ENCODE measurements at regions not wholly inside any gene's neighbourhood (a gene's known extent, or its start where the extent isn't known, plus 50 kb on each side); places are given as distances from the start of the nearest gene placed in this dataset.

GRCh38 chr12:94726236-94726835, 76.0 kb upstream of the TMCC3 start:
- Histone ChIP-seq H3K27me3 (ENCODE audit: control insufficient read depth, insufficient read depth, low read length) (no peaks in the 10 kb centered on the region), H3K4me2 (ENCODE audit: low read length) (no peak overlapping the region), H3K9me3 (ENCODE audit: control insufficient read depth, low read length) (no peaks in the 10 kb centered on the region), H3K36me3 (ENCODE audit: control insufficient read depth, insufficient read depth, low read length) (no peaks in the 10 kb centered on the region), H2AFZ (no peak overlapping the region), H3K79me2 (no peaks in the 10 kb centered on the region), H3K4me1 (peaks cover 2% of the 10 kb centered on the region), H3K27ac (no peak overlapping the region), H3K4me3 (ENCODE audit: low read depth, low read length) (no peak overlapping the region), H3K9ac (no peak overlapping the region)
- TF ChIP-seq, protein P1, sequence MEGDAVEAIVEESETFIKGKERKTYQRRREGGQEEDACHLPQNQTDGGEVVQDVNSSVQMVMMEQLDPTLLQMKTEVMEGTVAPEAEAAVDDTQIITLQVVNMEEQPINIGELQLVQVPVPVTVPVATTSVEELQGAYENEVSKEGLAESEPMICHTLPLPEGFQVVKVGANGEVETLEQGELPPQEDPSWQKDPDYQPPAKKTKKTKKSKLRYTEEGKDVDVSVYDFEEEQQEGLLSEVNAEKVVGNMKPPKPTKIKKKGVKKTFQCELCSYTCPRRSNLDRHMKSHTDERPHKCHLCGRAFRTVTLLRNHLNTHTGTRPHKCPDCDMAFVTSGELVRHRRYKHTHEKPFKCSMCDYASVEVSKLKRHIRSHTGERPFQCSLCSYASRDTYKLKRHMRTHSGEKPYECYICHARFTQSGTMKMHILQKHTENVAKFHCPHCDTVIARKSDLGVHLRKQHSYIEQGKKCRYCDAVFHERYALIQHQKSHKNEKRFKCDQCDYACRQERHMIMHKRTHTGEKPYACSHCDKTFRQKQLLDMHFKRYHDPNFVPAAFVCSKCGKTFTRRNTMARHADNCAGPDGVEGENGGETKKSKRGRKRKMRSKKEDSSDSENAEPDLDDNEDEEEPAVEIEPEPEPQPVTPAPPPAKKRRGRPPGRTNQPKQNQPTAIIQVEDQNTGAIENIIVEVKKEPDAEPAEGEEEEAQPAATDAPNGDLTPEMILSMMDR (IDR thresholded peaks at IDR 0.05): no peak

DNA sequence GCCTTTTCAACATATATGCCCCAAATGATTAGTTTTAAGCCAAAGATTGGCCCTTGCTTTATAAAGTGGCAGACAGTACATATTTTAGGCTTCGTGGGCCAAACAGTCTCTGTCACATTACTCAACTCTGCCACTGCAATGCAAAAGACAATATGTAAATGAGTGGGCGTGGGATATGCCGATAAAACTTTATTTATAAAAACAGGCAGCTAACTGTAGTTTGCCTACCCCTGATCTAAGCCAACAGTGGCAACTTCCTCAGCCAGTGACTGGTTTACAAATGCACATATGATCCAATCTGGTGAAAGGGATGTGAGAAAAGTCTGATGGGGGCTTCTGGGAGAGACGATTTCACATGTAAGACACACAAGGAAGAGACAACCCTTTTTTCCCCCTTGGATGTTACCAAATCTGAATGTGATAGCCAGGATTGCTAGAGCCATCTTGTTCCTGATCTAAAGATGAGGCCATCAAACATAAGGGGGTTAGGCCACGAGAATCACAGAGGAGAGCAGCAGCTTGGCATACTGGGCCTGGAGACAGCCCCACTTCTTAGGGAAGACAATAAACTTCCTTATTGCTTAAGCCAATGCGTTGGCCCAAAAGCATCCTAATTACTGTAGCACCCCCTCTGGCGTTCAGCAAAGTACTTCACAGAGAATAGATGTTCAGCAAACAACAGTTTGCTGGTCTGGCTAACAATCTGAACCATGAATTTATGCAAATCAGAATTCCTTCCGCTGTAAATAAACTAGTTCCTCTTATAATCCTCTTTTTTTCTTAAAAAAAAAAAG, 75.2 kb upstream of the TMCC3 start:
- H3K79me2 ChIP-seq: no peaks in the 10 kb centered on the region
- H3K36me3 ChIP-seq (ENCODE audit: control insufficient read depth, insufficient read depth, low read length): no peaks in the 10 kb centered on the region
- no peak overlapping the region for H2AFZ ChIP-seq
- no peaks in the 10 kb centered on the region for H3K27me3 ChIP-seq (ENCODE audit: control insufficient read depth, insufficient read depth, low read length)
- H3K4me2 ChIP-seq (ENCODE audit: low read length): no peak overlapping the region
- peaks cover 2% of the 10 kb centered on the region for H3K4me1 ChIP-seq
- no peak overlapping the region for H3K9ac ChIP-seq
- TF ChIP-seq, protein P1 (IDR thresholded peaks at IDR 0.05): no peak
- no peak overlapping the region for H3K4me3 ChIP-seq (ENCODE audit: low read depth, low read length)
- no peak overlapping the region for H3K27ac ChIP-seq
- H3K9me3 ChIP-seq (ENCODE audit: control insufficient read depth, low read length): no peaks in the 10 kb centered on the region

GRCh38 chr12:94722664-94723063, 72.3 kb upstream of the TMCC3 start:
- no peaks in the 10 kb centered on the region for H3K79me2 ChIP-seq
- TF ChIP-seq, protein P1 (IDR thresholded peaks at IDR 0.05): no peak
- no peak overlapping the region for H3K4me3 ChIP-seq (ENCODE audit: low read depth, low read length)

DNA sequence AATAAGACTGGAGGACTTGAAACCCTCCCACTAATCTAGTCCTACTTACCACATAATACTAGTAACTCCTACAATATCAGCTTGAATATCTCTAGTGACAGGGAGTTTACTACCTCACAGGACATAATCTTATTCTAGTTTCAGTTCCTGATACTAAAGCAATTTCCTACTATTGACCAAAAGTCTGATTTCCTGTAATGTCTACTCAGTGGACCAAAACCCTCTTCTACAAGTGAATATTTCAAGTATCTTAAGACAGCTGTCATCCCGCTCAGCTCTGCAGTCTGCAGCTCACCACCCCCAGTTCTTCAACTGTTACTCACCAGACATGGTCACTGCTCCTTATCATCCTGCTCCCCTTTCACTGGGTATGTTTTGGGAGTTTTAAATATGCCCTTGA, 70.8 kb upstream of the TMCC3 start:
- Histone ChIP-seq H3K9ac (no peak overlapping the region), H3K36me3 (ENCODE audit: control insufficient read depth, insufficient read depth, low read length) (no peaks in the 10 kb centered on the region), H3K4me3 (ENCODE audit: low read depth, low read length) (no peak overlapping the region), H3K9me3 (ENCODE audit: control insufficient read depth, low read length) (no peaks in the 10 kb centered on the region), H3K4me2 (ENCODE audit: low read length) (no peak overlapping the region), H3K4me1 (peaks cover 2% of the 10 kb centered on the region), H2AFZ (no peak overlapping the region), H3K27ac (no peak overlapping the region), H3K79me2 (no peaks in the 10 kb centered on the region), H3K27me3 (ENCODE audit: control insufficient read depth, insufficient read depth, low read length) (no peaks in the 10 kb centered on the region)
- TF ChIP-seq, protein P1 (IDR thresholded peaks at IDR 0.05): no peak

More at GRCh38 chr12:94722664-94723063, 72.3 kb upstream of the TMCC3 start:
- Histone ChIP-seq H3K9ac (no peak overlapping the region), H3K27me3 (ENCODE audit: control insufficient read depth, insufficient read depth, low read length) (no peaks in the 10 kb centered on the region), H3K9me3 (ENCODE audit: control insufficient read depth, low read length) (no peaks in the 10 kb centered on the region), H3K4me2 (ENCODE audit: low read length) (no peak overlapping the region), H3K4me1 (peaks cover 2% of the 10 kb centered on the region), H3K27ac (no peak overlapping the region), H3K36me3 (ENCODE audit: control insufficient read depth, insufficient read depth, low read length) (no peaks in the 10 kb centered on the region), H2AFZ (no peak overlapping the region)
